K562 (cell line): ENCODE measurements at regions not wholly inside any gene's neighbourhood (a gene's known extent, or its start where the extent isn't known, plus 50 kb on each side); places are given as distances from the start of the nearest gene placed in this dataset.

Experiments
- ATAC-seq: fragments of 200-7000 bp; cut with Tn5 transposase; 3 replicates; pipeline ENCODE4 v1.9.1; 2020; ENCODE audit warnings: moderate library complexity
- BruUV-seq: library from RNA; stranded (reverse); fragments of 400-500 nt; replicated peaks from 2 replicates; lab custom pipeline; 2021; lab: Mats Ljungman, UMichigan
- CTCF ChIA-PET: fragments of 300-600 bp; formaldehyde crosslinking; extraction: SDS; loops from one replicate; lab custom pipeline; 2021; ENCODE audit warnings: low intra/inter-chr PET ratio; lab: Yijun Ruan, JAX
- POLR2A ChIA-PET: fragments of 300-600, 350-650 bp; sonication (Branson Sonifier 250); formaldehyde crosslinking; extraction: SDS; loops from one replicate; lab custom pipeline; 2021; ENCODE audit warnings: antibody characterized with exemption, inconsistent platforms; lab: Yijun Ruan, JAX
- DNase-seq, 4 experiments: peaks; one replicate each; pipeline versions ENCODE4 v3.0.0 to v3.0.0-alpha.2; 2011 to 2018; ENCODE audit warnings: low spot score in 3 of 4, mixed read lengths in 3 of 4; ENCODE audit errors: extremely low read depth in 1 of 4
- FAIRE-seq: peaks from 2 replicates; lab custom pipeline; 2011; peaks lifted over from hg19 to GRCh38; lab: Jason Lieb, UNC
- H2AFZ ChIP-seq: 2 replicates; pipeline ENCODE4 v1.6.0; 2011; ENCODE audit warnings: low read depth, low read length, control low read depth, inconsistent platforms
- H3K27ac ChIP-seq: fragments of 200-600 bp; 3 replicates; pipeline ENCODE4 v1.8.0; 2011; ENCODE audit warnings: low read depth, mild to moderate bottlenecking, control low read depth, inconsistent platforms, low read length, moderate library complexity, mixed read lengths; ENCODE audit errors: extremely low read depth
- H3K27me3 ChIP-seq, 2 experiments: fragments of 300-600 bp in 1 of 2; 2 replicates in 1 of 2; 3 replicates in 1 of 2; pipeline versions ENCODE4 v1.6.0 to v1.8.0; 2011; ENCODE audit warnings: inconsistent platforms in 2 of 2, low read length in 2 of 2, mild to moderate bottlenecking in 1 of 2, mixed read lengths in 1 of 2, moderate library complexity in 1 of 2; ENCODE audit not compliant: control insufficient read depth in 2 of 2, insufficient read depth in 2 of 2
- H3K36me3 ChIP-seq: fragments of 300-600 bp; 3 replicates; pipeline ENCODE4 v1.8.0; 2011; ENCODE audit warnings: mild to moderate bottlenecking, low read length, inconsistent platforms; ENCODE audit not compliant: control insufficient read depth, insufficient read depth
- H3K4me1 ChIP-seq, 2 experiments: fragments of 200-600 bp in 1 of 2; replicated peaks in 1 of 2; 2 replicates in 1 of 2; 3 replicates in 1 of 2; pipeline versions ENCODE4 v1.5.1 to v1.8.0; 2011; ENCODE audit warnings: inconsistent platforms in 2 of 2, low read length in 2 of 2, mild to moderate bottlenecking in 1 of 2, mixed read lengths in 1 of 2, moderate library complexity in 1 of 2; ENCODE audit not compliant: control insufficient read depth in 2 of 2, insufficient read depth in 2 of 2
- H3K4me2 ChIP-seq: 2 replicates; pipeline ENCODE4 v1.6.1; 2011; ENCODE audit warnings: low read length, control low read depth, inconsistent platforms, mixed read lengths; ENCODE audit not compliant: insufficient read depth
- H3K4me3 ChIP-seq: fragments of 200-600 bp; sonication (generic), shearing (Covaris generic); 2 replicates; pipeline ENCODE4 v1.5.1; 2016; ENCODE audit warnings: control low read depth, inconsistent platforms
- H3K79me2 ChIP-seq: fragments of 200-600 bp; 3 replicates; pipeline ENCODE4 v1.8.0; 2011; ENCODE audit warnings: low read length, inconsistent platforms; ENCODE audit not compliant: control insufficient read depth, insufficient read depth
- H3K9ac ChIP-seq, 2 experiments: 2 replicates each; pipeline versions ENCODE4 v1.6.0 to v1.6.1; 2011; ENCODE audit warnings: low read depth in 2 of 2, low read length in 2 of 2, control low read depth in 1 of 2, inconsistent platforms in 1 of 2, mild to moderate bottlenecking in 1 of 2, mixed read lengths in 1 of 2; ENCODE audit not compliant: insufficient read depth in 1 of 2
- H3K9me1 ChIP-seq: one replicate; pipeline ENCODE4 v1.6.0; 2011; ENCODE audit warnings: inconsistent platforms, mild to moderate bottlenecking, low read length, moderate library complexity; ENCODE audit not compliant: control insufficient read depth, insufficient read depth
- H3K9me3 ChIP-seq: replicated peaks from 2 replicates; pipeline ENCODE4 v1.5.1; 2011; ENCODE audit warnings: low read depth, low read length, inconsistent platforms; ENCODE audit not compliant: control insufficient read depth, insufficient read depth
- H4K20me1 ChIP-seq: replicated peaks from 2 replicates; pipeline ENCODE4 v1.6.1; 2011; ENCODE audit warnings: low read length, inconsistent platforms, mixed read lengths; ENCODE audit not compliant: control insufficient read depth, insufficient read depth
- ASH1L ChIP-seq: fragments of 450-650 bp; IDR thresholded peaks from 2 replicates; pipeline ENCODE4 v1.6.1; 2018; ENCODE audit warnings: borderline replicate concordance, mild to moderate bottlenecking, low read depth; ENCODE audit not compliant: partially characterized antibody
- BACH1 ChIP-seq: fragments of 200-800 bp; sonication (Bioruptor generic); IDR thresholded peaks from 2 replicates; pipeline ENCODE4 v1.6.1; 2016; ENCODE audit warnings: missing genetic modification characterization, missing compliant biosample characterization
- ESRRB ChIP-seq: fragments of 250-450 bp; sonication (Bioruptor Pico); IDR thresholded peaks from 2 replicates; pipeline ENCODE4 v1.5.0; 2020; ENCODE audit warnings: mild to moderate bottlenecking, moderate library complexity, borderline replicate concordance
- HIVEP1 ChIP-seq: fragments of 250-450 bp; sonication (Bioruptor Pico); IDR thresholded peaks from 2 replicates; pipeline ENCODE4 v1.4.0; 2020; ENCODE audit warnings: mild to moderate bottlenecking
- HNRNPL ChIP-seq: fragments of 200-400 bp; formaldehyde crosslinking; IDR thresholded peaks from 2 replicates; pipeline ENCODE4 v1.6.1; 2017; ENCODE audit warnings: low read depth, mild to moderate bottlenecking, low read length
- MXI1 ChIP-seq: IDR thresholded peaks from 2 replicates; pipeline ENCODE4 v1.6.1; 2011; ENCODE audit warnings: low read depth, mild to moderate bottlenecking, improper control_type of control experiment, low read length
- POLR2A ChIP-seq: fragments of 450-650 bp; conservative IDR thresholded peaks from 2 replicates; pipeline ENCODE4 v1.6.1; 2016
- RHOXF2B ChIP-seq: fragments of 250-450 bp; sonication (Bioruptor Pico); conservative IDR thresholded peaks from 2 replicates; pipeline ENCODE4 v1.5.1; 2021
- SAFB2 ChIP-seq: fragments of 200-400 bp; formaldehyde crosslinking; IDR thresholded peaks from 2 replicates; pipeline ENCODE4 v1.6.1; 2018; ENCODE audit warnings: borderline replicate concordance, low read length, low read depth, moderate library complexity; ENCODE audit not compliant: severe bottlenecking
- SMARCE1 ChIP-seq: fragments of 450-650 bp; IDR thresholded peaks from 2 replicates; pipeline ENCODE4 v1.7.1; 2016; ENCODE audit warnings: mild to moderate bottlenecking
- STAG1 ChIP-seq: sonication (generic); formaldehyde crosslinking; IDR thresholded peaks from 2 replicates; pipeline ENCODE4 v1.5.0; 2020; ENCODE audit warnings: missing genetic modification reagents, borderline replicate concordance
- U2AF1 ChIP-seq: fragments of 200-400 bp; formaldehyde crosslinking; optimal IDR thresholded peaks from 2 replicates; pipeline ENCODE3; 2017; ENCODE audit warnings: mild to moderate bottlenecking, low read depth, low read length, moderate library complexity
- WGBS: fragments of 100-300 bp; shearing (Covaris generic); methylation state at CpG from one replicate; pipeline ENCODE4 v1.1.6; 2016; ENCODE audit warnings: low coverage, mixed read lengths; ENCODE audit not compliant: insufficient coverage; ENCODE audit errors: missing lambda C conversion rate; 5-methylcytosine and 5-hydroxymethylcytosine counted together
- in situ Hi-C: fragments of 300-500 bp; cut with MboI; formaldehyde crosslinking; loops from 4 replicates; pipeline ENCODE4 v1.15.0; 2018; ENCODE audit warnings: inconsistent platforms, mixed read lengths
- intact Hi-C: fragments of 100-400 bp; cut with micrococcal nuclease; formaldehyde crosslinking; loops from 2 replicates; pipeline ENCODE4 v1.14.2; 2022
- TF ChIP-seq, protein P1 (sequence below): fragments of 250-450 bp; sonication (Bioruptor Pico); IDR thresholded peaks from 2 replicates; pipeline ENCODE4 v1.8.0; 2022; ENCODE audit warnings: inconsistent platforms
- TF ChIP-seq, protein P2 (sequence below), 3 experiments: fragments of 200-800 bp in 1 of 3; fragments of 250-450 bp in 1 of 3; fragments of 450-650 bp in 1 of 3; sonication (Bioruptor Pico) in 1 of 3; sonication (Bioruptor generic) in 1 of 3; formaldehyde crosslinking in 1 of 3; IDR thresholded peaks; 2 replicates each; pipeline versions ENCODE4 v1.6.1 to v1.8.0; 2016 to 2022; ENCODE audit warnings: mild to moderate bottlenecking in 2 of 3, missing genetic modification characterization in 2 of 3, missing compliant biosample characterization in 1 of 3, moderate library complexity in 1 of 3

DNA sequence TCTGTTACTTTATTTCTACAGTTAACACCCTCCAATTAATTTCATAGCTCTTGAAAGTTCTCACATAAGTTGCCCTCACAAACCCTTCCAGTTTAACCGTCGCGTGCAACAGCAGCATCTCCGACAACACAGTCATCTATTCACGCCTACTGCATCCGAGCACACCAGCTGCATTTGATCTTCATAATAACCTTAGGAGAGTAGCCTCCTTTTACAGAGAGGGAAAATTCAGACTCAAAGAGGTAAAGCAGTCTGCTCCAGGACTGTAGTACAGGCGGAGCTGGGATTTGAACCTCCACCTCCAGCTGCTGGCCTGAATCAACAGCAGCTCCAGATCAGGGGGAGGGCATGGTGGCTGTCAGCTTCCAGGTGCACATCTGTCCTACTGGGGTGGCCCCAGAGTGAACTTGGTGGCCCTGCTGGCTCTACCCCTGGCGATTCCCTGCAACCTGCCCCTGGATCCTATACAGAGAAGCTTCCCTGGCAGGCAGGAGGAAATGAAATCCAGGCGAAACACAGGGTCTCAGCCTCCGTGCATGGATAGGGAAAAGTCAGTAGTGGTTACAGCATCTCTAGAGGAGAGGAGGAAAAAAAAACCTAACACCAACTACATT, 71.6 kb upstream of the UNC5A start:
- WGBS = 9% methylated on average over 10 of the region's 10 CpGs
- Histone ChIP-seq H2AFZ (no peak overlapping the region), H3K79me2 (no peaks in the 10 kb centered on the region), H3K27ac (no peak overlapping the region), H3K9me1 (no peaks in the 10 kb centered on the region), H3K27me3 (peaks cover 62 to 89% of the 10 kb centered on the region in 2 experiments), H4K20me1 (peaks cover 15% of the 10 kb centered on the region), H3K9me3 (no peaks in the 10 kb centered on the region), H3K4me3 (no peak overlapping the region), H3K9ac (0 out of 4 replicates have a peak overlapping the region, but pooled peaks of 1 of the 2 experiments have one; percentile 21), H3K4me1 (peaks cover 0 to 16% of the 10 kb centered on the region in 2 experiments; a peak in 2 of 5 replicates), H3K36me3 (no peaks in the 10 kb centered on the region), H3K4me2 (no peak overlapping the region)
- POLR2A ChIA-PET = interaction anchor here (1.6 kb wide), 1 partner anchor 11 kb away, joined by 5 read pairs; no protein-coding TSS in a partner anchor
- ATAC-seq (no peak), DNase-seq (no peak), FAIRE-seq (no peak)
- in situ Hi-C loops = no loop called here
- intact Hi-C loops = no loop called here
- TF ChIP-seq ESRRB (CRISPR knock-in tag) (no peak), U2AF1 (no peak), RHOXF2B (no peak), HNRNPL (no peak), STAG1 (CRISPR knock-in tag) (no peak), BACH1 (no peak), HIVEP1 (CRISPR knock-in tag) (no peak), MXI1 (no peak), SAFB2 (no peak), ASH1L (no peak), POLR2A (no peak), SMARCE1 (no peak)
- TF ChIP-seq, protein P1, sequence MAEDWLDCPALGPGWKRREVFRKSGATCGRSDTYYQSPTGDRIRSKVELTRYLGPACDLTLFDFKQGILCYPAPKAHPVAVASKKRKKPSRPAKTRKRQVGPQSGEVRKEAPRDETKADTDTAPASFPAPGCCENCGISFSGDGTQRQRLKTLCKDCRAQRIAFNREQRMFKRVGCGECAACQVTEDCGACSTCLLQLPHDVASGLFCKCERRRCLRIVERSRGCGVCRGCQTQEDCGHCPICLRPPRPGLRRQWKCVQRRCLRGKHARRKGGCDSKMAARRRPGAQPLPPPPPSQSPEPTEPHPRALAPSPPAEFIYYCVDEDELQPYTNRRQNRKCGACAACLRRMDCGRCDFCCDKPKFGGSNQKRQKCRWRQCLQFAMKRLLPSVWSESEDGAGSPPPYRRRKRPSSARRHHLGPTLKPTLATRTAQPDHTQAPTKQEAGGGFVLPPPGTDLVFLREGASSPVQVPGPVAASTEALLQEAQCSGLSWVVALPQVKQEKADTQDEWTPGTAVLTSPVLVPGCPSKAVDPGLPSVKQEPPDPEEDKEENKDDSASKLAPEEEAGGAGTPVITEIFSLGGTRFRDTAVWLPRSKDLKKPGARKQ (CRISPR knock-in tag) = no peak
- TF ChIP-seq, protein P2, sequence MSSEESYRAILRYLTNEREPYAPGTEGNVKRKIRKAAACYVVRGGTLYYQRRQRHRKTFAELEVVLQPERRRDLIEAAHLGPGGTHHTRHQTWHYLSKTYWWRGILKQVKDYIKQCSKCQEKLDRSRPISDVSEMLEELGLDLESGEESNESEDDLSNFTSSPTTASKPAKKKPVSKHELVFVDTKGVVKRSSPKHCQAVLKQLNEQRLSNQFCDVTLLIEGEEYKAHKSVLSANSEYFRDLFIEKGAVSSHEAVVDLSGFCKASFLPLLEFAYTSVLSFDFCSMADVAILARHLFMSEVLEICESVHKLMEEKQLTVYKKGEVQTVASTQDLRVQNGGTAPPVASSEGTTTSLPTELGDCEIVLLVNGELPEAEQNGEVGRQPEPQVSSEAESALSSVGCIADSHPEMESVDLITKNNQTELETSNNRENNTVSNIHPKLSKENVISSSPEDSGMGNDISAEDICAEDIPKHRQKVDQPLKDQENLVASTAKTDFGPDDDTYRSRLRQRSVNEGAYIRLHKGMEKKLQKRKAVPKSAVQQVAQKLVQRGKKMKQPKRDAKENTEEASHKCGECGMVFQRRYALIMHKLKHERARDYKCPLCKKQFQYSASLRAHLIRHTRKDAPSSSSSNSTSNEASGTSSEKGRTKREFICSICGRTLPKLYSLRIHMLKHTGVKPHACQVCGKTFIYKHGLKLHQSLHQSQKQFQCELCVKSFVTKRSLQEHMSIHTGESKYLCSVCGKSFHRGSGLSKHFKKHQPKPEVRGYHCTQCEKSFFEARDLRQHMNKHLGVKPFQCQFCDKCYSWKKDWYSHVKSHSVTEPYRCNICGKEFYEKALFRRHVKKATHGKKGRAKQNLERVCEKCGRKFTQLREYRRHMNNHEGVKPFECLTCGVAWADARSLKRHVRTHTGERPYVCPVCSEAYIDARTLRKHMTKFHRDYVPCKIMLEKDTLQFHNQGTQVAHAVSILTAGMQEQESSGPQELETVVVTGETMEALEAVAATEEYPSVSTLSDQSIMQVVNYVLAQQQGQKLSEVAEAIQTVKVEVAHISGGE (CRISPR knock-in tag; IDR thresholded peaks at IDR 0.05) = no peak
- no TSS peak for BruUV-seq
- CTCF ChIA-PET = no interaction called here
